Activated CD4-positive, alpha-beta T cell treated with anti-CD3 and anti-CD28 coated beads, Interleukin-10, Interleukin-2, amounts not matched to agents 100 ng/mL and 50 ng/mL, durations not matched to agents 16 hours and 8 hours (primary cell): ENCODE measurements at regions not wholly inside any gene's neighbourhood (a gene's known extent, or its start where the extent isn't known, plus 50 kb on each side); places are given as distances from the start of the nearest gene placed in this dataset.

Experiments
- DNase-seq: peaks from one replicate; pipeline ENCODE4 v3.0.0-alpha.2; 2020

- no peak for DNase-seq
Measured at GRCh38 chr6:48369100-48369499, 258.1 kb upstream of the PTCHD4 start.

- DNase-seq, result no peak
Measured at GRCh38 chr6:48325701-48326100, 214.7 kb upstream of the PTCHD4 start.

- no peak for DNase-seq
Measured at GRCh38 chr6:48318670-48319069, 207.7 kb upstream of the PTCHD4 start.

GRCh38 chr6:48315915-48316314 lies 204.9 kb upstream of the PTCHD4 start:
- DNase-seq, result no peak

- DNase-seq, result no peak
Measured at GRCh38 chr6:48315051-48315719, 204.2 kb upstream of the PTCHD4 start.

- DNase-seq, result no peak
Measured at GRCh38 chr6:48311301-48311700, 200.3 kb upstream of the PTCHD4 start.

- no peak for DNase-seq
Measured at GRCh38 chr6:48307573-48307972, 196.6 kb upstream of the PTCHD4 start.

GRCh38 chr6:48290595-48290994 lies 179.6 kb upstream of the PTCHD4 start:
- DNase-seq, result no peak

- DNase-seq, result no peak
Measured at GRCh38 chr6:48289841-48290240, 178.8 kb upstream of the PTCHD4 start.

- no peak for DNase-seq
Measured at GRCh38 chr6:48281217-48281616, 170.2 kb upstream of the PTCHD4 start.

GRCh38 chr6:48280035-48280620 lies 169.1 kb upstream of the PTCHD4 start:
- DNase-seq, result no peak

- DNase-seq, result no peak
Measured at GRCh38 chr6:48278261-48278660, 167.3 kb upstream of the PTCHD4 start.

GRCh38 chr6:48272518-48272917 lies 161.5 kb upstream of the PTCHD4 start:
- DNase-seq, result no peak

- no peak for DNase-seq
Measured at GRCh38 chr6:48255094-48255493, 144.1 kb upstream of the PTCHD4 start.

- DNase-seq, result no peak
Measured at GRCh38 chr6:48249071-48249470, 138.1 kb upstream of the PTCHD4 start.

- DNase-seq, result no peak
Measured at GRCh38 chr6:48243071-48243470, 132.1 kb upstream of the PTCHD4 start.

GRCh38 chr6:48240287-48240686 lies 129.3 kb upstream of the PTCHD4 start:
- no peak for DNase-seq

GRCh38 chr6:48236375-48236774 lies 125.4 kb upstream of the PTCHD4 start:
- no peak for DNase-seq

- no peak for DNase-seq
Measured at GRCh38 chr6:48233063-48233462, 122.1 kb upstream of the PTCHD4 start.

GRCh38 chr6:48229841-48230240 lies 118.8 kb upstream of the PTCHD4 start:
- no peak for DNase-seq

- DNase-seq, result no peak
Measured at GRCh38 chr6:48222241-48222640, 111.2 kb upstream of the PTCHD4 start.

- DNase-seq, result no peak
Measured at GRCh38 chr6:48213076-48213788, 102.2 kb upstream of the PTCHD4 start.

GRCh38 chr6:48212501-48212900 lies 101.5 kb upstream of the PTCHD4 start:
- no peak for DNase-seq

GRCh38 chr6:48206091-48206490 lies 95.1 kb upstream of the PTCHD4 start:
- DNase-seq, result no peak
